NCI-H1436 treated with DMSO at 0.1 percent for 48 hours (cell line): ENCODE measurements at regions not wholly inside any gene's neighbourhood (a gene's known extent, or its start where the extent isn't known, plus 50 kb on each side); places are given as distances from the start of the nearest gene placed in this dataset.
"Not testable (repeated sequence)": the region's sequence is repeated elsewhere in the genome, so short reads cannot be mapped to it uniquely, and the experiment has no call there.

Experiments
- DNase-seq: peaks from one replicate; lab custom pipeline; 2025; lab: John Stamatoyannopoulos, UW

DNA sequence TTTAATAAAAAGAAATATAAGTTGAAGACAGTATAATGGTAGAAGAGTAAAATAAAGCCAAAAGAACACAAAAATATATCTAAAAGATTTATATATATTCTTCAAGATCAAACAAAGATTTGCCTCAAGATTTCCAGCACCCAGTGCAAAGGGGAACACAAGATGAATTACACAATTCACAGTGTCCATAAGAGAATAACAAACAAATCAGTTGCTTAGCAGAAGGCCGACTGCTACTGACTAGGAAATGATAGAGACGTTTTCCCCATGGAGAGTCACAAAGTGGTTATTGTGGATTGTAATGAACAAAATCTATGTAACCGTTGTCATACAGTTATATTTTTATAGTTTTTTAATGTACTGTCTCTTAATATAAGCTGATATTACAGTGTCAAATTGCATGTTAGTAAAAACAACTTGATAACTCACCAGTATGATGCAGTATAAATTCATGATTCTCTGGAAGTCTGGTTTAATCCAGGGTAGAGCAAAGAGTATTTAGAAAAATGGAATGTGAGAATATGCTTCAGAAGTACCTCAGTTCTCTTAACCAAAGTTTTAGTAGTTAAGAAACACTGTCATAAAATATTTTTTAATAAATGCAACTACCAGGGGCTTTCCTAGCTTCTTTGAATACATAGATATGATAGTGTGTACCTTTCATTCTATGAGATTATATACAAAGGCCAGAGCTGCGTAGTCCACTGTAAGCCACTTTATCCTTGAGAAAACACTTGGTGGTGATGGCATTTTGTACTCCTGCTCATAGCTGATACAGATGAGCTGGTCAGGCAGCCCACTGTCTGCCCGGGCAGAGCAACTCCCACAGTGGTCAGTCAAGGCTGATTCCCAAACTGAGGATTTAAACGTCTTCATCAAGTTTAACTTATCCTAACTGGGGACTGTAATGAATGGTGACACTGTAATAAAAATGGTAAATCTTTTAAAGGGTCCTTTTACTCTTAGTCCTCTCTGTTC is 180.5 kb upstream of the DTNA start:
- DNase-seq, result no peak

DNA sequence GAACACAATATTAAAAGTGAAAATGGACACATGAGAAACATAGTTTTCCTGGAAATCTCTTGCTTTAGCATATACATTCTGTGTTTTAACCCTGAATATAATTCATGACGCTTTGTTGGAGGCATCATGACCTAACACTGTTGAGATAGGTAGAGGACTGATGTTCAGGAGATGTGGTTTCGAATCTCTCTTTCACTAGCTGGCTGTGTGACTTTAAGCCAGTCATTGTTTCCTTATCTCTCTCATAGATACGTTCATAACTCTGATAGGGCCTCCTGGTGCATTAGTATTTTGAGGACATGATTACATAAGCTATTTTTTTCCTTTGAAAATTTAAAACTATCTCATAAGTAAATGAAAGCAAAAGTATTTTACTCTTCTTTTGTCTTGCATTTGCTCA is 179.0 kb upstream of the DTNA start:
- no peak for DNase-seq

DNA sequence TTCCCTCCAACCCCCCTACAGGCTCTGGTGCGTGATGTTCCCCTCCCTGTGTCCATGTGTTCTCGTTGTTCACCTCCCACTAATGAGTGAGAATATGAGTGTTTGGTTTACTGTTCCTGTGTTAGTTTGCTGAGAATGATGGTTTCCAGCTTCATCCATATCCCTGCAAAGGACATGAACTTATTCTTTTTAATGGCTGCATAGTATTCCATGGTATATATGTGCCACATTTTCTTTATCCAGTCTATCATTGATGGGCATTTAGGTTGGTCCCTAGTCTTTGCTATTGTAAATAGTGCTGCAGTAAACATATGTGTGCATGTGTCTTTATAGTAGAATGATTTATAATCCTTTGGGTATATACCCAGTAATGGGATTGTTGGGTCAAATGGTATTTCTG is 175.5 kb upstream of the DTNA start:
- not testable (repeated sequence) for DNase-seq

DNA sequence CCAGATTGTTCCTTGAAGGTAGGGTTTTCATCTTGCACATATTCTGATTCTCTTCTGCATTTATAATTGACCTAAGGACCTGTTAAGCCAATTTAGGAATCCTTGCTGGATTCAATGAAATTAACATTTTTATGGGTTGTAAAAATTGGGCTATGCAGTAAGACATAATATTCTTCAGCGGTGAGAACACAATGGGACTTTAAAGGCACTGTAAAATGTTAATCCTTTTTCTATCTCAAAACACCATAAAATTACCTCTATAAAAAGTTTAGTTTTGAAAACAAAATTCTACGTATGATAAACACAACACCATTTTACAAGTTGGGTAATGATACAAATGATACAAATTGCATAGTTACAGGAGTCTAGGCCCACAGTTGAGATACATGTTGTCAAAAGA is 169.2 kb upstream of the DTNA start:
- DNase-seq, result no peak

DNA sequence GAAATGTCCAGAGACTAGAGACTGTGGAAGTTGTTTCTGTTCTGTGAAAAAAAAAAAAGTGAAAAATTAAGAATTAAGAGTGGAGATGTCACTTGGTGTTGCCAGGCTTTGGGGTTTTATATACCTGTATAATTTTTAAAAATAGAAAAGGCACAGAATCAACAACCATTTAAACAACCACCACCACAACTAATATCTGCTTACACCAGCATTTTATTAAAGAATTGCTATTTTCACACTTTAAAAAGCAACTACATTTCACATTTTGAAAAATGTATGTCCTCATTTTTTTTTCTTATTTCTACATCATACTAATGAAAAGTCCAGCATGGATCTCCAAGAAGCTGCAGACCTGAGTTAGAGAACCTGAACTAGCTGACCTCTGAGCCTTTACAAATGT is 167.5 kb upstream of the DTNA start:
- no peak for DNase-seq

DNA sequence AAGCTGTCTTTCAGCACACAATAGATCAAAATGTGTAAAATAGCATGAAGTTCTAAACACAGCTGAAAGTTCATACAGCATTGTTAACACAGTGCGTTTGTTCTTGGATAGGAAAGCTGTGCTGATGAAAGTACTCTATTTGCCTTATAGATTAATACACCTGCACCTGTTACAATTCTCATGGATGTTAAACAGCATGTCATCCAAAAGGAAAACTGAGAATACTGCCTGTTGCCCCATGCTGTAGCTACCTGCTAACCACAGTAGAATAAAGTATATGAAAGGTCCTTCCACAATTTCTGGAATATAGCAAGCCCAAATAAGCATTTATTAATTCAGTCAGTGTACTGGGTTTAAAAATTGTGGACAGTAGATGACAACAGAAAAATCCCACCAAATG is 166.7 kb upstream of the DTNA start:
- no peak for DNase-seq

DNA sequence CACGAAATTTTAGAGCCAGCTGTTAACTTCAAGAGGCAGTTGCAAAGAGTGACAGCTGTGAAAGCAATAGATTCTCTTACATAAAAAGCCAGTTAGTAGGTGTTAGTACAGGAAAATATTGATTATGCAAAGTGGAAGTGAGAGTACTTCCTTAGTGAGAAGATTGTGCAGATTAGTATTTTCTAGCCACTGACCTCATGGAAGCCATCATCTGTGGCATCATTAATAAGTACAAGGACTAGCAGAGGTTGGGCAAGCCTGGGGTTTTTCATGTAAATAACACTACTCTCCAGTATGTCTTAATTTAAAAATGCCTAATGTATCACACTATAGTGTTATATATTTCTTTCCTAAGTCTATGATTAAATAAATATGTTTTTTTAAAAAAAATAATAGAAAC is 166.2 kb upstream of the DTNA start:
- no peak for DNase-seq

DNA sequence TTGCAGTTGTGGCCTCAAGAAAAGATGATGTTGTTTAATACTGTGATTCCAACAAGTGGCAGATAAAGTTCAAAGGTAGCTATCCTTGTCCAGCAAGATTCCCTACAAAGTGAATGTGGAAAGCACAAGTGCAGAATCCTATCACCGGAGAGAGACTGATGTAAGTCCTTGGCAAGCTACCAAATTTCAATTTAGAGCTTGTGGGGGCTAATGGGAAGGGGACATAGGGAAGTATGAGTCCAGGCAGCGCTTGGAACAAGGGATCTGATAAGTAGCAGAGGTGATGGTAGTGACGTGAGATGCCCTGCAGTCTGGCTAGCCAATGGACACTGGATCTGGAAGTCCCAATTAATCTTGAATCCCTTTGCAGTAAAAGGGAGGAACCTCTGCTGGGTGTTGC is 165.2 kb upstream of the DTNA start:
- DNase-seq, result no peak

DNA sequence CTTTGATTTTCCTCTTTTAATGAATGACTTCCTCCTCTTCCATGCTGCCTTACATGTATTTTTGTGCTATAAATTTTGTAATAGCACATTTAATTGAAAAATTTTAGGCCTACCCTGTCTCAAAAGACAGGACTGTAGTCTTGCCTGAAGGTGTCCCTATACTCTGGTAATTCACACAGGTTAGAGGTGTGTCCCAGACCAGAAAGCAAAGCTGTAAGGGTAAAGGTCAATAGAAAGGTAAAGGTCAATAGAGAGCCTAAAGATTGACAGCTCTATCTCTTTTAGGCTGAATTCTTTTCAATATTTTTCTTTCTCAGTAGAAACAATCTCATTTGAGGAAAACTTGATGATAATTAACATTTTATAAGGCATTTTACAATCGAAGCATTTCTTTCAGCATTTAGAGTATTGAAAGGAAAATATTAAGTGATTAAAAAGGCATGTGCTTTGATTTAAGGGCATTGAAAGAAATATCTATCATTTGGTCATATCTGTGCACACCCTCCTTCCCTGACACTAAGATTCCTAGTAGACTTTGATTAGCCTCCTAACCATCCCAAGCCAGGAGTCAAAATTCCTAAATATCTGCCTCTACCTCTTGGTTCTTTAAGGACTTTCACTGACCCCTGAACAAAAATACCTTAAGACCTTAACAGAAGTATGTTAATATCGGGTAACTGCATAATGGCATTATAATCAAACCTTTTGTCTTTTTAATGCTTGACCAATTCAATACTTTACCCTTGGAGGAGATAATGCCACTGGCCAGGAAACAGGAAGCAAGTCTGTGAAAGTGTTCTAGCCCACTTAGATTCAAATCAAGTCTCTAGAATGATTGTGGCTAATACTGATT is 161.8 kb upstream of the DTNA start:
- DNase-seq, result no peak

DNA sequence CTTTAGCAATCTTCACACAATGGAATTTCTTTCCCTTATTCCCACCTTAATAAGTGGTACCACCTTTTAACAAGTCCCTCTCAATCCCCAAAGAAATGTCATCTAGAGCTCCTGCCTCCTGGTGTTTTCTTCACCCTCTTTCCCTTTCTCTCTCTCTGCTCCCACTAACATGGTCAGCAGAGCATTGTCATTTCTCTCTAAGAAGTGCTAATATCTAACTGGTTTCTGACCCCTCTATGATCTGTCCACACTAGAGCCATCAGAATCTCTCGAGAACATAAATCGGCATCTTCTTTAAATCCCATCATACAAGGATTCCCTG is 161.2 kb upstream of the DTNA start:
- no peak for DNase-seq

DNA sequence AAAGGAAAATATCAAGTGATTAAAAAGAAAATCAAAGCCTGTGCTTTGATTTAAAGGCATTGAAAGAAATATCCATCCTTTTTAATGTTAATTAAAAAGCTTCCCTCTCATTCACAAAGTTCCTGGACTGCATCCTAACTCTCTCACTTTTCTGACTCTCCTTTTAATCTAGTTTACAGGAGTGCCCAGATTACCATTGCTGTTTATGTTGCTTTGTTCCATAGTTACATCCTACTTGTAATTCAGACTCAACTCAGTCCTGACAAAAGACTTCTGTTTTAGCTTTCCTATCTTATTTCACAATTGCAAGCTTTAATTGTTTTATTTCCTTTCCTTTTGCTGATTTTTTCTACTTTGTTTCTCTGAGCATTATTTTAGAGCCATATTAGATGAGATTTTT is 160.7 kb upstream of the DTNA start:
- DNase-seq, result no peak

DNA sequence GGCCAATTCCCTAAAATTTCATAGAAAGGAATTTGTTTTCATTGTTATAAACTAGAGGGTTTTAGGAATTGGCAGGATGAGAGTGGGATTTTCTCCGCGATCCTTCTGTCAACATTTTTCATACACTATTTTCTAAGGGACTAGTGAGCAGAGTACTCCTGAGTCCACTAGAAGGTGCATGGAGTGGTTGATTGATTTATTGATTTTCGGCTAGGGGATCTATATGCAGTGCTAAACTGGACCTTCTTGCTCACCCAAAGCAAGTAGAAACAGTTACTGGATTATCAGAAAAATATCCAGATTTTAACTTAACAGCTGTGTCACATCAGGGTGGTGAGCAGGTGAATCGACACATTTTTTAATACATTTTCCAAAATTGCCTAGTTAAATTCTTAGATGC is 159.9 kb upstream of the DTNA start:
- no peak for DNase-seq

DNA sequence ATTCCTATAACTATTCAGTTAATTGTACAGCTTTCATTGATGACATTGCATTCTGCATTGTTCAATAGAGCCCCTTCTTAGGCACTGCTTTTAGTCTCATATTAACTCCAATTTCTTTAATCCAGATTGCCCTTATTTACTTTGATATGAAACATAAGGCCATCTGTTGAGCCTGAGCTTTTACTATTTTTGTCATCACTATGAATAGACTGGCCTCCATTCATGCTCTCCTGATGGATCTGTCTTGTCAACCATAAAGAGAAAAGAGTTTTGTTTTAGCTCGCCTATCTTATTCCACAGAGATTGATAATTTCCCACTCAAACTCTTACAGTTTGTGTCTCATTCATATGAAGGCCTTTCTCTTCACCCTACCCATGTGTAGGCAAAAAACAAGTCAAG is 159.2 kb upstream of the DTNA start:
- DNase-seq, result no peak

DNA sequence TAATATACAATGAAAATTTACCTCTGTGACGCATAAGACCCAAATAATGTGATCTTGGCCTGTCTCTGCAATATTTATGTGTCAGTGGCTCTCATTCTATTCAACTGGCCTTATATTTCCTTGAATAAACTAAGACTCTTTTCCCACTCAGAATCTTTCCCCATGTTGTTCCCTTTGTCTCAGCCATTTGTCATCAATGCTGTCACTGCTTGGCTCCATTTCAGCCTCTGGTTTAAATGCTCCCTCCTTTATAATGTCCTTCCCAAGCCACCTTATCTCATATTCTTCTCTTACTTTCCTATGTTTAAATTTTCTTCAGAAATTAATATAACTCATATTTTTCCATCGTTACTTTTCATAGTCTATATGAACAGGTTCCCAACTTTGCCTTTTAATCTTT is 158.3 kb upstream of the DTNA start:
- no peak for DNase-seq

DNA sequence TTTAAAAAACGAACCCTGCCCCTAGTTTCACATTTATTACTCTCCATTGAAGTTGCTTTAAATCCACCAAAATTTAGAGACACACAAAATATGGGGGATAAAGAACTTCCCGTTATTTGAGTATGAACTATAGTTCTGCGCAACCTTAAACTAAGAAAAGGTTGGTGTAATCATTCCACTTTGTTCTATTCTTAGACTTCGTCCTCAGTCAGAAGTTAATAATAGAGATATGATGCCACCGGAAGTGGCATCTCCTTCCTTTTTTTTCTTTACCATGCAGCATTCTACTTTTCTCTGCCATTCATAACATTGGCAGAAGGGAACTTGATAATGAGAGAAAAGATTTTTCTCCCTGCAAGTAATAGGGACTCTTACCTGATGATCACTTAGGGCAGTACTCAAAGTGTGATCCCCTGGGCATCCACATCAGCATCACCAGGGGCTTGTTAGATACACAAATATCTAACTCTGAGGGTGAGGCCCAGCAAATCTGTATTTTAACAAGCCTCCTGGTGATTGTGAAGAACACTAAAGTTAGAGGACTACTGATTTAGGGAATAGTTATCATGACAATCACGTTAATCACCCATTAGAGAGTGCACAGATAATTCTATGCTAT is 147.7 kb upstream of the DTNA start:
- DNase-seq, result no peak

DNA sequence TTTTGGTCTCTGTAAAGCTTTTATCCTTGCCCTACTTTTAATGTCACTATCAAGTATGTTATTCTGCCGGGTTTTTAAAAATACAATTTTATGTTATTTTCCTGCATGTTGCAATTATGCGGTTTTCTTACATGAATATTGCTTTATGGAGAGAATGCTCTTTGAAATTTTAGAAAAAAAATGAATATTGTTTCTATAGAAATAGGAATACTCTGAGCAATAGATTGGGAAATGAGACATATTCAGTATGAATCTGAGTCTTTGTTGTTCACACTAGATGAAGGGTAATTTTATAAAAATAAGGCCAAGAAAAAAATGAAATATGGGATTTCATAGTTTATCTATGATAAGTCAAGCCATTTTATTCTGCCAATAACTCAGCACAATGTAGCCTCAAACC is 142.2 kb upstream of the DTNA start:
- no peak for DNase-seq

DNA sequence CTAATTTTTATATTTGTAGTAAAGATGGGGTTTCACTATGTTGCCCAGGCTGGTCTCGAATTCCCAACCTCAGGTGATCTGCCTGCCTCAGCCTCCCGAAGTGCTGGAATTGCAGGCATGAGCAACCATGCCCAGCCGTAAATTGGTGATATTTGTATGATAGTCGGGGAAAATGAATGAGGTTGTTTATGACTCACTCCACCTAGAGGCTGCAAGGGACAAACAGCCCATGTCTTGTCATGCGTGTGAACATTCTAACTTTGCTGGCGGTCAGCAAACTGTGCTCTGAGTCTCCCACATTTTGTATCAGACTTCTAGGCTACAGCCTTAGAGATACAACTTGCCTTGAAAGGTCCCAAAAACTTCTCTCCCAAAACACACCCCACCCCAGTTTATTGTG is 133.5 kb upstream of the DTNA start:
- no peak for DNase-seq

DNA sequence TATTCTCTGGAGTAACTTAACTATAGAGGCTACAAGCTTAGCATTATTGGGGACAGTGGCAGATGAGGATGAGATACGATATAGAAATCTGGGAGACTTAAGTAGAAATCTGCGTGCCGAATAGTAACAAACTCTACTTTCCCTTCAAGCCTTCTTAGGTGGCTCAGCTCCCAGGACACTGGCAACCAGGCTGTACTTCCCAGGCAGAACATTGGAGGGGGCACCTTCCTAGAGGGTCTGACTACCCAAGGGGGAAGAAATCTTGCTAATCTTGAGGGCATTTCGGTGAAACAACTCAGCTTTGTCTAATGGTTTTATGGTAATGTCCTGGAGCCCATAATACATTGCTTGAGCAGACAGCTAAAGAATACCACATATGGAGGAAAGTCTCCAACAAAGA is 126.2 kb upstream of the DTNA start:
- no peak for DNase-seq

DNA sequence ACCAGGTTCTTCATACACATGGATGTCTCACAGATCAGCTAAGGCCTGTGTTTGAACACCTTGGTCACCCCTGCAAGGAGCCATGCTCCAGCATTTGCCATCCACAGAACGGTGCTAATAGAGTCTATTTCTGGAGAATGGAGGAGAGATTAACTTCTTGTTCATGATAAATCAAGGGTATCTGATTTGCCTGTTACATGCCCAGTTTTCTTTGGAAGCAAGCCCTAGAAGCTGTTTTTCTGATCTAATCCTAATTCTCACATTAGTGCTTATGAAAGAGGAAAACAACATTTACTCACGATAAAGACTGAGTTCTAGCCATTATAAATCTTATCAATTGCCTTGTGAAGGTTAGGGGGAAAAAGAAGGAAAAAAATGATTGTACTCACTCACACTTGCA is 119.6 kb upstream of the DTNA start:
- DNase-seq, result no peak

DNA sequence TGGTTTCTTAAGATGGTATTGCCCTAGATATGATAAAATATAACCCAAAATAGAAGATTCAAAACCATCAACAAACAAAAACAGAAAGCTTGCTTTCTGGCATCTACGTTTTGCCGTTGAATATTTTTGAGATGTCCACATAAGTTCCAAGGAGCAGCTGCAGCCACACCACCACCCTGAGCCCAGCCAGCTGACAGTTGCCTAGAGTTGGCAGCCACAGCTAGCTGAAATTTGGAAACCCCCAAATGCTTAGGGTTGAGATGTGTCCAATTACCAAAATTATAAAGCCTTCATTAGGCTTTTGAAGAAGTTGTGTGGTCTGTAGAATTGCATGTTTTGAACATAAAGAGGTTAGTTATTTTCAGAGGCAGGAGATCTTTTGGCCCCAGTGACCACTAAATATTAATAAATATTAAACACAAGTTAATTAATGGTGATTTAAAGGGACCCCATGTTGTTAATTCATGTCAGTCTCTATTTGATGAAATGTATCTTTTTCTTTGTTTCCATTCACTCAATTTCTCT is 118.1 kb upstream of the DTNA start:
- DNase-seq, result no peak

DNA sequence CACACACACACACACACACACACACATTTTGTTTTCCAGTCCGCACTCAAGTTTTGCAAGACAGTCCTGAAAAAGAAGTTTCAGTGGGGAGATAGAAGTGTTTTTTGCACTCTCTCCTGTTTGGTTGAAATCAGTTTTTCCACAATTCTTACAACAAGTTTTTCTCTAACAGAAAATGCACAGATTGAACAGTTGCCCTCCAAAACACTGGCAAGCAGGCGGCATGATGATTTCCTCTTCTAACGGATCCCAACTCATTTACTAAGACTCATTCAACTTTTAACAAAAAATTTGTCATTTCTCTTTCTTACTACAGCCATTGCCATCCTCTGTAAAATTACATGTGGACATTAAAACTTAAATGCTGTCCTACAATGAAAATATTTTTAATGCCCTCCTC is 117.6 kb upstream of the DTNA start:
- no peak for DNase-seq

DNA sequence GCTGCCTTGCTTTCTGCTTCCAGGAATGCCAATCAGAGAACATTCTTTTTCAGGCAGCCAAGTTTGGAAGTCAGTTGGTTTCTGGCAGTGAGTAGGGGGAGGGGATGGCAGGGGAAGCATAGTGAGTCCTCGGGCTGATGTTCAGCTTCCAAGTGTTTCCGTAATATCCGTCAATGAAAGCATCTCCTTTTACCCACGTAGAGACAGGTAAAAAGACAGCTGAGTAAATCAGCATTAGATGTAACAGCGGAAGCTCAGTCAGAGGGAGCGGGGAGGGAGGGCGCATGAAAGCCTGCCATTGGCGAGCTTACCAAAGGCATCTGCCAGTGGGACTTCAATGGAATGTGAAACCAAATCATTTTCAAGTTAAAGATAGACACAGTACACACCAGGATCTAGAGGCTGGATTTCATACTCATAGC is 117.1 kb upstream of the DTNA start:
- DNase-seq, result no peak

DNA sequence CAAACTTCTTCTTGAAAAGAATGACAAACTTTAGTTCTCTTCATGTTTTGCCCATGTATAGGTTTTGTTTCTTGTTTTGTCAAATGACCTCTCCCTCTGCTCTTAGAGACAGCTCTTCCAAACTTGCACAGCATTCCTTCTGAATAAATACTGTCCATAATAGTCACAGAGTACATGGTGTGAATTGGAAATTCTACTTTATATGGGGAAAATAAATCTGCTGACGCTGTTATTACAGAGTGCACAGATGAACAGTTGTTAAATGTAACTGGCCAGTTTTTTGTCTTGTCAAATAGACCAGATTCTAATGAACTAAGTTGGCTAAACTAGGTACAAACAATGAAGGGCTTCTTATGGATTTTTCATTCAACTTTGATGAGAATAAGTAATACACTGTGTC is 115.8 kb upstream of the DTNA start:
- DNase-seq, result no peak
